GM04503 (cell line): ENCODE measurements at regions not wholly inside any gene's neighbourhood (a gene's known extent, or its start where the extent isn't known, plus 50 kb on each side); places are given as distances from the start of the nearest gene placed in this dataset.

Experiments
- DNase-seq: peaks from one replicate; pipeline ENCODE4 v3.0.0-alpha.2; 2012; ENCODE audit warnings: low read depth

DNA sequence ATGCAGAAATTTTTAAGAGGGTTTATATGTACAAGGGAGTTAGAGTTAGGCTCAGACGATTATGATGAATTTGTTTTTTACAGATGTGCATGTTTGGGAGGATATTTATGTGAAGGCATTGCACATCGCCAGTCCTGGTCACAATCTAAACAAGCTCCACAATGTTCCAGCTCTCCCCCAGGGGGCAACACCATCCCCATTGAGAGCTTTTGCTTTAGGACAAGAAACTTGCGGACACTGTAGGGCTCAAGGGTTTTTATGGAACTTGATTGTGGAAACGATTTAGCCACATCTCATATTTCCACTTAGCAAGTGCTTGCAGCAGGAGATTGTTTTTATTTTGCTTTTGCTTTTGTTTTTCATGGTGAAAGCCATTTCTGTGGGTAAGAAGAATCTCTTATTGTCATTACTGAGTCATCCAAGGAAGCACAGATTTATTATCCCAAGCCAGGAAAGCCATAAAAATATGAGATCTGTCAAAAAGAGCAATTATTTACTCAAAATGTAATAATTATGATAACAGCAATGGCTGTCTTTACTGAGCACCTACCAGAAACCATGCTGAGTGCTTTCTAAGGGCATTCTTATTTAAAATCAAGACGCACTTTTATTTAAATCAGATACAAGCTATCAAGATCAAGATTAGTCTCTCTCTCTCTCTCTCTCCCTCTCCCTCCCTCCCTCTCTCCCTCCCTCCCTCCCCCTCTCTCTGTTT lies 276.7 kb upstream of the SRRM4 start:
- no peak for DNase-seq

DNA sequence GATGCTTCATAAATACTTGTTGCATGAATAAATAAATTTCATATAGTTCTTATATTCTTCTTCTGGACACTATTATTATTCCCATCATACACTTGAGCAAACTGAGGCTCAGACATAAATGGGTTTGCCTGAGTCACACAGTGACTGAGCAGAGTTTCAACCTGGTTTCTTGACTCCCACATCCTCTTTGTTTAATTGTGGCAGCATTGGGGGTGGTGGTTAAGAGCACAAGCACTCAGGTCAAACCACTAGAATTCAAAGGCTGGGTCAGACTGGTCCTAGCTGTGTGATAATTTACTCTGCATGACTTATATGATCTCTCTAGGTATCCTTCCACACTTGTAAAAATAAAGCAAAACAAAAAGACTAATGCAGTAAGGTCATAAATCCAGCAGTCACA lies 274.9 kb upstream of the SRRM4 start:
- DNase-seq = no peak

DNA sequence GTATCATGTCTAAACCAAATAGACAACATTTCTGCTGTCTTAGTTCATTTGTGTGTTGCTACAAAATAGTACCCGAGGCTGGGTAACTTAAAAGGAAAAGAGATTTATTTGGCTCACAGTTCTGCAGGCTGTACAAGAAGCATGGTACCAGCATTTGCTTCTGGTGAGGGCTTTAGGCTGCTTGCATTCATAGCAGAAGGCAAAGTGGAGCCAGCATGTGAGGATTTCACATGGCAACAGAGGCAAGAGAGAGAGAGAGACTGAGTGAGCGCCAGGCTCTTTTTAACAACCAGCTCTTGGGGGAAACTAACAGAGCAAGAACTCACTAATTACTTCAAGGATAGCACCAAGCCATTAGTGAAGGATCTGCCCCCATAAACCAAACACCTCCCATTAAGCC lies 271.4 kb upstream of the SRRM4 start:
- DNase-seq = no peak

DNA sequence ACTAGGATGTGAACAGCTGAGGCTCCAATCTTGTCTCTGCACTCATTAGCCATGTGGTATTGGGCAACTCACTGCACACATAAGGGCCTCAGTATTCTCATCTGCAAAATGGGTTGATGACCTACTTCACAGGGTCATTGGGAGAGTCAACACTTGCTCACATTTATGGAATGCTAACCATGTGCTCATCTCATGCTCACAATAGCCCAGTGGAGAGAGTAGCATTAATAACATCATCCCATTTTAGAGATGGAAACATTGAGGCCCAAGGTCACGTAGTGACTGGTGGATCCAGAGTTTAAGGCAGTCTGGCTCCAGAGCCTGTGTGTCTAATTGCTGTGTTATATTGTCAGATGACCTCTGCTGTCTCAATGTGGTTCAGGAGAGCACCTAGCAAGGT lies 270.2 kb upstream of the SRRM4 start:
- DNase-seq = no peak

DNA sequence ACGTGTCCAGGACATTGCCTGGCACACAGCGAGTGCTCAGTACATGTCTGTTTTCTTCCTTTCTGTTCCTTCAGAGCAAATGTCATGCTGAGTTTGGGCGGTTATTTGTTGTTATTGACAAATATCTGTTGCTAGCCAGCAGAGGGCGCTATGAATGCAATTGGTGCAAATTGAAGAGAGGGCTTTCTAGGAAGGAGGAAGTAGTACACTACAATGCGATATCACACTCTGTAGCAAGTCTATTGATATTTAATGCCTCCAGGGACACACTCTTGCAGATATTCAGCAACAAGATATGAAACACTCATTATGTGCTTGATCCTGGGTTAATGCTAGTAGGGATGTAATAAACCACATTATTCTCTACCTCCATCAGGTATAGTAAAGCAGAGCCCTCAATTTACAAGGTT lies 267.3 kb upstream of the SRRM4 start:
- no peak for DNase-seq

DNA sequence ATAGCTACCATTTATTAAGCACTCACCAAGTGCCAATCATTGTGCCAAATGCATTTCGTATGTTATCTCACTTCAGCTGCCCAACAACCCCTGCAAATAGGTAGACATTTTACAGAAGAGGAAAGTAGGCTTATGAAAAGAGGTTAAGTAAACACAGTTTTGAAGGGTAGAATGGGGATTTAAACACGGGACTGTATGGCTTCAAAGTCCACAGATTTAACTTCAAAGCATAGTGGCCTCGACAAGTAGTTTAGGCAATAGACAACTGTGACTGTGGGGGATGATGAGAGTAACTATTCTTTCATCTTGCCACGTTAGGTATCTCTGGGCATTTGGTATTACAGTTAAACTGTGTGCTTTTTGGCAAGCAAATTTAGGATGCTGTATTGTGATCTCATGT lies 266.8 kb upstream of the SRRM4 start:
- DNase-seq = no peak

DNA sequence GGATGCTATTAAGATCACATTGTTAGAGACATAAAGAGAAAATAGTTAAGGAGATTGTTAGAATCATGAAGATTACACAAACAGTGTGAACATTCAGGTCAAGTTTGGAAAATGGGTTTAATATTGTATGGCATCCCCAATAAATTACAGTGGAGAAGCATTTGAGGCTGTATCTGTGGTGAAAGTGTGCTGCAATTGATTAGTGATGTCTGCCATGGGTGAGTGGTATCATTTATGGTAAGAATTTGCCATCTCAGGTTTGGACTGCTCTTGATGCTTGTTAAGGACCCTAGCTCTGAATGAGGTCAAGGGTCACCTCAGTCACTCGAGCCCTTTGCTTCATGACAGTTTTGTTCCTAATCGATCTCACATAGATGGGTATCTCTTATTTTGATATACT lies 265.7 kb upstream of the SRRM4 start:
- no peak for DNase-seq

DNA sequence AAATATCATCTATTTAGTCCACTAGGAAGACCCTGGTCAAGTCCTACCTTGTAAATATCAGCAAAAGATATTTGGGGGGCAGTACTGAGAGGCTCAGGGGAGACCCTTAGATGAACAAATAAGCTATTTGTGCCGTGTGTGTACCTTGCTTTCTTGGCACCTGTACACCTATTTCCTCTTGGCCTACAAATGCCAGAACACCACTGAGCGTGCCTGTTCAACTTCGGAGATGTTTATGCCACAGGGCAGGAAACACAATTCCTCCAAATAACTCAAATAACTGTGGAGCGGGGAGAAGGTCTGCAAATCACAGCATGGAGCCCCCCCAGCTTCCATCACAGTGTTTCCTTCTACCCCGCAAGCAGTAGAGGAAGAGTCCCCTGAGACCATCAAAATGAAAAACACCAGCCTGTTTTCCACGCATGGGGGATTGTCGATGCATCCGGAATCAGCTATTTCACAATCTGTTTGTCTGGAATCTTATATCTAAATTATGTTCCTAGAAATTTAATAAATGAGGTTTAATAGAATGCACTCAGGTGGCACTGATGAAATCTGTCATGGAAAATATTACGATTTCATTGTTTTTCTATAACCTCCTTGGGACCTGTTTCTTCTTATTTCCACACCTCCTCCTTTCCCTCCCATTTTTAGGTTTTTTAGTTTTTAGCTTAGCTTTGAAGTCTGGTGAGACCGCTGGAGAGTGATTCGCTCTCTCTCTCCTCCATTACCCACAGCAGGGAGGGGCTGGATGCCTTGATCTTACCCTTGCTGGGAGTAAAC lies 254.0 kb upstream of the SRRM4 start:
- DNase-seq = no peak

DNA sequence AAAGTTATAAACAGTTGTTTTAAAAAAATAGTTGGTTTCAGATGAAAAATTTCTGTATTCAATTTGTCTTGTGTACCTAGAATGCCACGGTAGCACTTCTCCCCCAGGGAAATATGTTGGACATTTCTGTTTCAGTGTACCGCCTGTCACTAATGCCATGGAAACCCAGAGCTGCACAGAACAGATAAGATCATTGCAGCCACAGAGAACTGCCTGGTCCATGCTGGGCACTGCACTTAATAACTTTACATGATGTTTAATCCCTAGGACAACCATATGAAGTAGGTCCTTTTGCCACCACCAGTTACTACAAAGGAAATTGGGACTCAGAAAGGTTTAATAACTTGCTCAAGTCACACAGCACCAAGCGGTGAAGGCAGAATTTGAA lies 253.4 kb upstream of the SRRM4 start:
- no peak for DNase-seq

DNA sequence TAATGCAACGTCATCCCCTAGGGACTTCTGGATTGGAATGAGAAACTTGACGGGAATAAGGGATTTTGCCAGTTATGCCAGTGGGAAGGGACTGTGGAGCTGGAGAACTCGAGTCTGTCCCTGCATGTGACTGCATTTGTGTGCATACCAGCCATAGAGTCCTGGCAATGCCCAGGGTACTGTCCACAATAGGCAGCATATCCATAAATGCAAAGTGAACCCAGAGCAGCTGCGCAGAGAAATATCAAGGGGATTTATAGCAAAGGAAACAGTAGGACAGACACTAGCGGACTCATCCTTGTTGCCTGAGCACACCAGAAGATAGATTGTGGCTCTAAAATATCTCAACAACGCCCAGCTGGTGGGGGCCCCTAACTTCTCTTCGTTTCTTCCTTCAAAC lies 247.1 kb upstream of the SRRM4 start:
- no peak for DNase-seq

DNA sequence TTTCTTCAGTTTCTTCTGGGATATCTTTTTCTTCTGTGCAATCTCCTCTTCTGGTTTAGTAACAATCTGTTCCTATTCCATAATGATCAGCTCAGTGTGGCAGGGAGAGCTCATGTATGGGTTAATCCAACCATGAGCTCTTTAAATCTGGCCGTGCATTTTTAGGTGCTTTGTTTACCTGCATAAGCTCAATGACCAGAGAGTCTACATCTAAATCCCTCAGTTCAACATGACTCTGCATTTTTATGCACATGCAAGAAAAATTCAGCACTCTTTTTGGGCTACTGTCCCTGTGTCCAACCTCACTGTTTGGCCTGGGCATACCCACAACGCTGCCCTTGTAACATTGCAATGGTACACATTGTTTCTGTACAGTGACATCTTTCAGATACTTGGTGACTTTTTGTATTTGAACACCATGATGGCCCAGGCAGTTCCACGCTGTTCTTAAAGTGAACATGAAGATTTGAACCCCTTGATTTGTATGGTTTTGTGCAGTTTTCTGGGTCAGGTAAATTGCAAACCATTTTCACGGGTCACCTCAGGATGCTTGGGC lies 243.3 kb upstream of the SRRM4 start:
- no peak for DNase-seq

DNA sequence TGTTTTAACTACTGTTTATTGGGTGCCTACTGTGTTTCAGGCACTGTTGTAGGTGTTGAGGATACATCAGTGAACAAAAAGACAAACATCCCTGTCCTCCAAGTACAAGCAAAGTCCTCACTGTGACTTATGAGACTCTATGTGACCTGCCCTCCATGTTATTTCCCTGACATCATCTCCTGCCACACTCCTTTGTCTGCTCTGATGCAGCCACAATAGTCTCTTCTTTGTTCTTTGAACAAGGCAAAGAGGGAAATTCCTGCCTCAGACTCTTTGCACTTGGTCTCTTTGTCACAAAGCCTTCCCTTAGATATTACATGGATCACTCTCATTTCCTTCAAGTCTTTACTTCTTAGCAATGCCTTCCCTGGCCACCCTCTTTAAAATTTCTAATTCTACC lies 240.1 kb upstream of the SRRM4 start:
- DNase-seq = no peak

DNA sequence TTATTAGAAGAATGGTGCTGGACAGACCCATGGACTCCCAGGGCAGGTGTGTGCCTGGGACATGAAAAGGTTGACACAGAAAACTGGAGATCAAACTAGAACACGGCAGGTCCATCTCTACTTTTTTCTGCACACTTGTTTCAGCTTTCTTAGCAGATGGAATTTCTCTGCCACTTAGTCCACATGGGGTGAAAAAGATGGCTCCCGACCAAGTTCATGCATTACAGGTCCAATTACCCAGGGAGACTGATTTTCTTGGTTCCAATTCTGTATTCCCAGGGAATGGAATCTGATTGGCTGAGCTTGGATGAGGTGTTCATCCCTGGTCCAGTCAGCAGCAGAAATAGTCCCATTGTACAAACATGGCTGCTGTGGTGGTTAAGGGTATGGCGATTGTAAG lies 238.9 kb upstream of the SRRM4 start:
- DNase-seq = no peak

DNA sequence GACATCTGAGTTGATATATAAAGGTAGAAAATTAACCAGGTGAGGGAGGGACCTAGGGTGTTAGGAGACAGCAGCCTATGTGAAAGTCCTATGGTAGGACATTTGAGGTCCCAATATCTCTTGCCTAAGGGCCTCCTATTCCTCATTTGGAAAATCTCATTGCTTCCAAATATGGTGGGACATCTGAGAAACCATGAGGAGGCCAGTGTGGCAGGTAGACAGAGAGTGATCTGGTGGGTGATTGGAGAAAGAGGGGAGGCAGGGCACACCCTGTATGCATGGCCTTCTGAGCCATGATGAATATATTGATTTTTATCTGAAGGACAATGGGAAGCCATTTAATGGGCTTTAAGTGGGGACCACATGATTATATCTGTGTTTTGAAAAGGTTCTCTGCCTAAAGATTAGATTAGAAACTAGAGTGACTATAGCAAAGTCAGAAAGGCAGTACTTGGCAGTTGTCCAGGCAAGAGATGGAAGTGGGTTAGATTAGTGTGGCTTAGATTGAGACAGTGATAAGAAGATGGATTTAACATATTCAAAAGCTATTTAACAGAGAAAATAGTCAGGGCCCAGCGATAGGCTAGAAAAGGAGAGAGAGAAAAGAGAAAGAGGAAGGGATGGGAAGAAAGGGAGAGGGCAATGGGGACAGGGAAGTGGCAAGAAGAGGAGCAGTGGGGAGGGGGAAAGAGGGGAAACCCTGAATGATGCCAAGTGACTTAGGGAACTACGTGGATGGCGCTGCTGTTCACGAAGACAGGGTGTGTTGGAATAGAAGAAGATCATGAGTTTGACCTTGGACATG lies 237.2 kb upstream of the SRRM4 start:
- DNase-seq = no peak

DNA sequence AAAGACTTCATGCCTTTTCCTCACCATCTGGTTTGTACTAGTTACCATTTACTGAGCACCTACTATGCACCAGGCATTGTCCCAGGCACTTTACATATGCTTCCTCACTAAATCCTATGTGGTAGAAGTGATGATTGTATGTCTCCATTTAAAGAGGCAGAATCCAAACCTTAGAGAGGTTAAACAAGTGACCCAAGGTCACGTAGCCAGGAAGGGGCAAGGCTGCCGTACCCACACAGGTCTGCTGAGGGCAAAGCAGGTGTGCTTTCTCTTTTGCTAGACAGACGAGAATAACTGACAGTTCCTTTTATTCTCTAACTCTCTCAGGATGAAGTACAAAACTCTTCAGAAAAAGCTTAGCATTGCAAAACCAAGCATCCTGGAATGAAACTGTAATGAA lies 235.2 kb upstream of the SRRM4 start:
- DNase-seq = no peak

DNA sequence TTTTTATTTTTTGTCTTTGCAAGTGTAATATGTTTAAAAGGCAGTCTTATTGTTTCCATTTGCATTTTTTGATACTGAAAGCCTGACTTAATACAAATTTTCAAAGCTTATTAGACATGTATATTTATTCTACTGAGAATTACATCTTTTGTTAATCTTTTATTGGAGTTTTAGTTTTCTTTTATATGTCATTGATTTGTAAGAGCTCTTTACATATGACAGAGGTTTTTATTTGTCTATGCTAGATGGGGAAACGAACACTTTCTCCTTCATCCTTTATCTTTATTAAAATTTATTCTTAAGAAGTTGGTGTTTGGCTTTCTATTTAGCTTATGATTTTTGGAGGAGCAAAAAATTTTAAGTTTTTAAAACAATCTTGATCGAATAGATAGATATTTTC lies 234.4 kb upstream of the SRRM4 start:
- no peak for DNase-seq

DNA sequence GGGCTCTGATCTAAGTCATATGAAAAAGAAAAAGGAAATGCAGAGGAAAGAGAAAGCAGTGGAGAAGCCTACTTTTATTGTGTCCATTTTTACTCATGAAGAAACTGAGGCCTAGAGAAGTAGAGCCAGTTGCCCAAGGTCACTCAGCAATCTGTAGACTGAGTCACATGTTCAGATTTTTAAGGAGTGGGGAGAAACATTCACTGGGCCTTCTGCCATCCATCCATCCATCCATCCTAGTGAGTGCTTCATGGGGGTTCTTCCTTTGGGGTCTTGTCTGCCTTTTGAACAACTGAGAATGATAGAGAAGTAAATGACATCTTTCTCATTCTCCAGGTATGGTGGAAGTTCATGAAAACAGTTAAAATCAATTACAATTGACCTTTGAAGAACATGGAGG lies 233.6 kb upstream of the SRRM4 start:
- DNase-seq = no peak

DNA sequence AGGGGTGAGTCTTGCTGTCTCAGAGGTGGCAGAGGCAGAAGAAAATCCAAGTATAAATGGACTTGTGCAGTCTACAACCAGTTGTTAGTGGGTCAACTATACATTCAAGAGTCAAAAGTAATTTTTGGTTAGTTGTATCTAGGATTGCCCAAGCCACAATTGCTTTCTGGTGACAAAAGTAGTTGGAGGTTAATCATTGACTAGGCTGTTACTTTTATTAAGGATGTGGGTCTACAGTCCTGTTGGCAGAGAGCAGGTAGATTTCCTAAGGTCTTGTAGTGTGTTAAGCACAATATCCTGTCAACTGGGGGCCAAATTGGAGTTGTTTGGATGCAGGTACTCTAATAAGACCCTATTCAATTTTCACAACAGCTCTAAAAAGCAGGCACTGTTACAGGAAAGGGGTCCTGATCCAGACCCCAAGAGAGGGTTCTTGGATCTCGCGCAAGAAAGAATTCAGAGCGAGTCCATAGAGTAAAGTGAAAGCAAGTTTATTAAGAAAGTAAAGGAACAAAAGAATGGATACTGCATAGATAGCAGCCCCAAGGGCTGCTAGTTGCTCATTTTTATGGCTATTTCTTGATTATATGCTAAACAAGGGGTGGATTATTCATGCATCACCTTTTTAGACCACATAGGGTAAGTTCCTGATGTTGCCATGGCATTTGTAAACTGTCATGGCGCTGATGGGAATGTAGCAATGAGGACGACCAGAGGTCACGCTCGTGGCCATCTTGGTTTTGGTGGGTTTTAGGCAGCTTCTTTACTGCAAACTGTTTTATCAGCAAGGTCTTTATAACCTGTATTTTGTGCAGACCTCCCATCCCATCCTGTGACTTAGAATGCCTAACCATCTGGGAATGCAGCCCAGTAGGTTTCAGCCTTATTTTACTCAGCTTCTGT lies 232.6 kb upstream of the SRRM4 start:
- no peak for DNase-seq

DNA sequence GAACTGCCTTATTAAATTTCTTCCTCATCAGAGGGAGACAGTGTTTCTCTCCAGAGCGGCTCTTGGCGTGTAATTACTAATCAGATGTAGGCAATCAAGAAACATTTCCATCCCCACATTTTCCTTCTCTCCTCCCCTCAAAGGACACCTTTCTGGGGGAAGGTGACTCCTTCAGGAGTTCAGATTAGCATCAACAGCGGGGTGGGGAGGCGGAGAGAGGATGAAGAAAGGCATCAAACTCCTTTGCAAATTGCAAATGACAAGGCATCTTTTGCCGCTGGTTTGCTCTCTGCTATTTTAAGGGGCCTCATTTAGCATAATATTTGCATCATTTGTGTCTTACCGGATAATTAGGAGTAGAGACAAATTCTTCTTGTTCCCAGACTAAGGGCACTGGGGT lies 231.7 kb upstream of the SRRM4 start:
- no peak for DNase-seq

DNA sequence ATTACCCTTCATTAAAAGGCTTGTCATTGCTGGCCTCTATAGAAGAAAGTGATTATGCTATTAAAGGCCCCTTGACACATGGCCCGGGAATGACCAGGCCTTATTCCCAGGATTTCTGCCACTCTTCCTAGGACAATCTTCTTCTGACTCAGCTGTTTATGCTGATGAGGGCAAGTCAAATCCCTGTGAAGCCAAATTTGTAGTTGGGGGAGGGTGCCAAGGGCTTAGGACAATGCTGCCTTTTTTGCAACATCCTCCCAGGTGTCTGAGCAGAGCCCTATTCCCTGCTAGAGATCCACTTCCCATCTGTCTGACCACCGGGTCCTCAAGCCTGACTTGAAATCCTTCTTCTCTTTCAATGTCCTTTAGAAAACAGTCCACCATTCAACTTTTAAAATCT lies 230.7 kb upstream of the SRRM4 start:
- DNase-seq = no peak

DNA sequence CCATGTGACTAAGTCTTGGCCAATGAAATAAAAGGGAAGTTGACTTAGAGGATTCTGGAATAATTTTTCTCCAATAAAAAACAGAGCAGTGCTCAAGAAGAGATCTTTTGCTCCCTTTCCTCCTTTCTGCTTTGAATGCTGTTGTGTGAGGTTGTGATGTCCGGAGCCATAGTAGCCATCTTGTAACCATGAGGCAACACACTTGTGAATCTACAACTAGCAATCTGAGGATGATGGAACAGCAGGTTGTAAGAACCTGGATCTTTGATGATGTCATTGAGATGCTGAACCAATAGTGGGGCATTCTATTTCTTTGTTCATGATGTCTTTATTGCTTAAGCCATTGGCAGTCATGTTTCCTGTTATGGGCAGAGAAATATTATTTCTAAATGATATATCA lies 230.0 kb upstream of the SRRM4 start:
- no peak for DNase-seq

DNA sequence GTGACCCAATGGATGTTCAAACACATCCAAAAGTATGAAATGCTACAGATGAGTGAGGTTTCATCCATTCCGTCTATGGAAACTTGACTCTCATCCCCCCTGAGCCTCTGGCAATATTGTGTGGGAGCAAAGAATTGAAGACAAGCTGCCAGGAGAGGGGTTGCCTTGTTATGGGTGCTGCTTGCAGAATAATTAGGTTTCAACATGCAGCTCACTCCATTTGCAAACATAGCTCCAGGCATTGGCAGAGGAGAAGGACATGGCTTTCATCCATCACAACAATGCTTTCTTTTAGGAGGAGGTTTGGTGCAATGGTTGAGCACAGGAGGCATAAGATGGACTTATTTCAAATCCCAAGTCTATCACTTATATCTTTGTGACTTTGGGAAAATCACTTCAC lies 220.7 kb upstream of the SRRM4 start:
- DNase-seq = no peak
